ENCODE measurements at regions not wholly inside any gene's neighbourhood (a gene's known extent, or its start where the extent isn't known, plus 50 kb on each side); places are given as distances from the start of the nearest gene placed in this dataset.

- peaks cover 5% of the 10 kb centered on the region for H3K9me3 Mint-ChIP-seq
- no peaks in the 10 kb centered on the region for H3K4me1 Mint-ChIP-seq (ENCODE audit: low read depth)
- no peak for DNase-seq (ENCODE audit: low spot score)
- no peaks in the 10 kb centered on the region for H3K27me3 Mint-ChIP-seq (ENCODE audit: low read depth)
- H3K36me3 Mint-ChIP-seq (ENCODE audit: low read depth), result no peaks in the 10 kb centered on the region
- no peak overlapping the region for H3K27ac Mint-ChIP-seq
- H3K4me3 Mint-ChIP-seq, result no peak overlapping the region
Observed at GRCh38 chr3:191781044-191781443, 320.1 kb downstream of the PYDC2 start.

- no peaks in the 10 kb centered on the region for H3K27me3 Mint-ChIP-seq (ENCODE audit: low read depth)
- no peak for DNase-seq (ENCODE audit: low spot score)
- no peaks in the 10 kb centered on the region for H3K9me3 Mint-ChIP-seq
- H3K27ac Mint-ChIP-seq, result no peak overlapping the region
- no peaks in the 10 kb centered on the region for H3K4me1 Mint-ChIP-seq (ENCODE audit: low read depth)
- H3K36me3 Mint-ChIP-seq (ENCODE audit: low read depth), result no peaks in the 10 kb centered on the region
- no peak overlapping the region for H3K4me3 Mint-ChIP-seq
Observed at GRCh38 chr3:191783024-191783423, 322.1 kb downstream of the PYDC2 start.

- DNase-seq (ENCODE audit: low spot score), result no peak
- H3K27me3 Mint-ChIP-seq (ENCODE audit: low read depth), result no peaks in the 10 kb centered on the region
- peaks cover 28% of the 10 kb centered on the region for H3K9me3 Mint-ChIP-seq
- no peaks in the 10 kb centered on the region for H3K4me1 Mint-ChIP-seq (ENCODE audit: low read depth)
- H3K27ac Mint-ChIP-seq, result no peak overlapping the region
- no peak overlapping the region for H3K4me3 Mint-ChIP-seq
- H3K36me3 Mint-ChIP-seq (ENCODE audit: low read depth), result no peaks in the 10 kb centered on the region
Observed at GRCh38 chr3:191790934-191791333, 330.0 kb downstream of the PYDC2 start.

- H3K27ac Mint-ChIP-seq, result no peak overlapping the region
- no peaks in the 10 kb centered on the region for H3K36me3 Mint-ChIP-seq (ENCODE audit: low read depth)
- no peaks in the 10 kb centered on the region for H3K4me1 Mint-ChIP-seq (ENCODE audit: low read depth)
- DNase-seq (ENCODE audit: low spot score), result no peak
- no peak overlapping the region for H3K4me3 Mint-ChIP-seq
- H3K9me3 Mint-ChIP-seq, result peaks cover 37% of the 10 kb centered on the region
- H3K27me3 Mint-ChIP-seq (ENCODE audit: low read depth), result no peaks in the 10 kb centered on the region
Observed at GRCh38 chr3:191792580-191792979, 331.6 kb downstream of the PYDC2 start.

- no peaks in the 10 kb centered on the region for H3K36me3 Mint-ChIP-seq (ENCODE audit: low read depth)
- no peak overlapping the region for H3K27ac Mint-ChIP-seq
- H3K4me3 Mint-ChIP-seq, result no peak overlapping the region
- no peak for DNase-seq (ENCODE audit: low spot score)
- no peaks in the 10 kb centered on the region for H3K27me3 Mint-ChIP-seq (ENCODE audit: low read depth)
- no peaks in the 10 kb centered on the region for H3K4me1 Mint-ChIP-seq (ENCODE audit: low read depth)
- peaks cover 39% of the 10 kb centered on the region for H3K9me3 Mint-ChIP-seq
Observed at GRCh38 chr3:191795196-191795595, 334.2 kb downstream of the PYDC2 start.

- no peak overlapping the region for H3K27ac Mint-ChIP-seq
- no peaks in the 10 kb centered on the region for H3K4me1 Mint-ChIP-seq (ENCODE audit: low read depth)
- H3K27me3 Mint-ChIP-seq (ENCODE audit: low read depth), result no peaks in the 10 kb centered on the region
- DNase-seq (ENCODE audit: low spot score), result no peak
- no peak overlapping the region for H3K4me3 Mint-ChIP-seq
- H3K36me3 Mint-ChIP-seq (ENCODE audit: low read depth), result no peaks in the 10 kb centered on the region
- peaks cover 33% of the 10 kb centered on the region for H3K9me3 Mint-ChIP-seq
Observed at GRCh38 chr3:191797271-191797670, 336.3 kb downstream of the PYDC2 start.

- Mint-ChIP-seq H3K9me3 (peaks cover 33% of the 10 kb centered on the region), H3K4me3 (no peak overlapping the region), H3K27ac (no peak overlapping the region), H3K27me3 (ENCODE audit: low read depth) (no peaks in the 10 kb centered on the region), H3K36me3 (ENCODE audit: low read depth) (no peaks in the 10 kb centered on the region), H3K4me1 (ENCODE audit: low read depth) (no peaks in the 10 kb centered on the region)
- no peak for DNase-seq (ENCODE audit: low spot score)
Observed at GRCh38 chr3:191802671-191803070, 341.7 kb downstream of the PYDC2 start.

GRCh38 chr3:191804935-191805334 is 344.0 kb downstream of the PYDC2 start:
- Mint-ChIP-seq H3K4me1 (ENCODE audit: low read depth) (no peaks in the 10 kb centered on the region), H3K27ac (no peak overlapping the region), H3K36me3 (ENCODE audit: low read depth) (no peaks in the 10 kb centered on the region), H3K27me3 (ENCODE audit: low read depth) (no peaks in the 10 kb centered on the region), H3K4me3 (no peak overlapping the region), H3K9me3 (peaks cover 39% of the 10 kb centered on the region)
- no peak for DNase-seq (ENCODE audit: low spot score)

GRCh38 chr3:191808073-191808472 is 347.1 kb downstream of the PYDC2 start:
- Mint-ChIP-seq H3K4me1 (ENCODE audit: low read depth) (no peaks in the 10 kb centered on the region), H3K9me3 (peaks cover 40% of the 10 kb centered on the region), H3K4me3 (no peak overlapping the region), H3K27me3 (ENCODE audit: low read depth) (no peaks in the 10 kb centered on the region), H3K36me3 (ENCODE audit: low read depth) (no peaks in the 10 kb centered on the region), H3K27ac (no peak overlapping the region)
- DNase-seq (ENCODE audit: low spot score), result no peak

- H3K36me3 Mint-ChIP-seq (ENCODE audit: low read depth), result no peaks in the 10 kb centered on the region
- H3K27ac Mint-ChIP-seq, result no peak overlapping the region
- DNase-seq (ENCODE audit: low spot score), result no peak
- H3K4me3 Mint-ChIP-seq, result no peak overlapping the region
- no peaks in the 10 kb centered on the region for H3K27me3 Mint-ChIP-seq (ENCODE audit: low read depth)
- H3K9me3 Mint-ChIP-seq, result peaks cover 36% of the 10 kb centered on the region
- H3K4me1 Mint-ChIP-seq (ENCODE audit: low read depth), result no peaks in the 10 kb centered on the region
Observed at GRCh38 chr3:191809326-191809949, 348.5 kb downstream of the PYDC2 start.

GRCh38 chr3:191813245-191813644 is 352.3 kb downstream of the PYDC2 start:
- no peak overlapping the region for H3K4me3 Mint-ChIP-seq
- no peak overlapping the region for H3K27ac Mint-ChIP-seq
- H3K9me3 Mint-ChIP-seq, result peaks cover 22% of the 10 kb centered on the region
- H3K36me3 Mint-ChIP-seq (ENCODE audit: low read depth), result no peaks in the 10 kb centered on the region
- H3K27me3 Mint-ChIP-seq (ENCODE audit: low read depth), result no peaks in the 10 kb centered on the region
- H3K4me1 Mint-ChIP-seq (ENCODE audit: low read depth), result no peaks in the 10 kb centered on the region
- DNase-seq (ENCODE audit: low spot score), result no peak

GRCh38 chr3:191848818-191849217 is 387.9 kb downstream of the PYDC2 start:
- no peak for DNase-seq (ENCODE audit: low spot score)
- Mint-ChIP-seq H3K36me3 (ENCODE audit: low read depth) (no peaks in the 10 kb centered on the region), H3K4me1 (ENCODE audit: low read depth) (no peaks in the 10 kb centered on the region), H3K9me3 (peaks cover 4% of the 10 kb centered on the region), H3K27ac (no peak overlapping the region), H3K27me3 (ENCODE audit: low read depth) (no peaks in the 10 kb centered on the region), H3K4me3 (no peak overlapping the region)

GRCh38 chr3:191859531-191859930 is 398.6 kb downstream of the PYDC2 start:
- no peak overlapping the region for H3K4me3 Mint-ChIP-seq
- no peaks in the 10 kb centered on the region for H3K4me1 Mint-ChIP-seq (ENCODE audit: low read depth)
- H3K27me3 Mint-ChIP-seq (ENCODE audit: low read depth), result no peaks in the 10 kb centered on the region
- peaks cover 18% of the 10 kb centered on the region for H3K9me3 Mint-ChIP-seq
- no peaks in the 10 kb centered on the region for H3K36me3 Mint-ChIP-seq (ENCODE audit: low read depth)
- DNase-seq (ENCODE audit: low spot score), result no peak
- no peak overlapping the region for H3K27ac Mint-ChIP-seq

- peaks cover 11% of the 10 kb centered on the region for H3K9me3 Mint-ChIP-seq
- H3K4me3 Mint-ChIP-seq, result no peak overlapping the region
- no peak overlapping the region for H3K27ac Mint-ChIP-seq
- H3K4me1 Mint-ChIP-seq (ENCODE audit: low read depth), result no peaks in the 10 kb centered on the region
- DNase-seq (ENCODE audit: low spot score), result no peak
- no peaks in the 10 kb centered on the region for H3K27me3 Mint-ChIP-seq (ENCODE audit: low read depth)
- H3K36me3 Mint-ChIP-seq (ENCODE audit: low read depth), result no peaks in the 10 kb centered on the region
Observed at GRCh38 chr3:191869738-191870415, 408.9 kb downstream of the PYDC2 start.

GRCh38 chr3:191873736-191874135 is 412.8 kb downstream of the PYDC2 start:
- H3K27ac Mint-ChIP-seq, result no peak overlapping the region
- H3K4me3 Mint-ChIP-seq, result no peak overlapping the region
- H3K36me3 Mint-ChIP-seq (ENCODE audit: low read depth), result no peaks in the 10 kb centered on the region
- H3K27me3 Mint-ChIP-seq (ENCODE audit: low read depth), result no peaks in the 10 kb centered on the region
- H3K4me1 Mint-ChIP-seq (ENCODE audit: low read depth), result no peaks in the 10 kb centered on the region
- peaks cover 8% of the 10 kb centered on the region for H3K9me3 Mint-ChIP-seq
- DNase-seq (ENCODE audit: low spot score), result no peak
